ENCODE measurements at regions not wholly inside any gene's neighbourhood (a gene's known extent, or its start where the extent isn't known, plus 50 kb on each side); places are given as distances from the start of the nearest gene placed in this dataset.

DNA sequence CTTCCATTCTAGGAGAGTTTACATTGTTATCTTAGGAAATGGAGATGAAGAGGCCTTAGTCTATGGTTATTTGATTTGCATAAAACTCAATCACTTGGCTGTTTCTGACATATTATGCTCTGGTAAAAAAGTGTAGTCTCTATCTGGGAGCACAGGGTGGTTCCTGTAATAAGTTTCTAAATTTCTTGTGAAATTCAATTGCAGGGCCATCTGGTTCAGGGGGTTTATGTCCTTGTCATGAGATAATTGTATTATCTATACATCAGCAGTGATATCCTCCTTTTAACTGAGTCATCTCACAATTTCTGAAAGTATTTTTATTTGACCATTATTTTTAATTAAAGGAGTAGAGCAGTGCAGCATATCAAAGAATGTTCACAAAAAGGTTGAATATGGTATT, 203.3 kb downstream of the MFSD1 start:
- Histone ChIP-seq H3K36me3 (ENCODE audit: control insufficient read depth in 4 of 4, insufficient read depth in 4 of 4, low read length in 4 of 4) (no peaks in the 10 kb centered on the region), H3K9me3 (ENCODE audit: control insufficient read depth in 4 of 4, insufficient read depth in 3 of 4, low read length in 3 of 4) (no peaks in the 10 kb centered on the region), H3K27ac (ENCODE audit: low read depth in 1 of 2, low read length in 1 of 2) (no peak overlapping the region), H3K4me3 (no peak overlapping the region), H3K27me3 (ENCODE audit: control insufficient read depth in 3 of 3, insufficient read depth in 3 of 3, low read length in 2 of 3) (no peaks in the 10 kb centered on the region), H3K4me1 (ENCODE audit: control insufficient read depth in 5 of 5, insufficient read depth in 5 of 5, low read length in 5 of 5) (no peaks in the 10 kb centered on the region), H3K9ac (ENCODE audit: insufficient read depth in 1 of 2, low read length in 2 of 2) (no peak overlapping the region)
- DNase-seq (no peak), ATAC-seq (ENCODE audit: insufficient read depth, low FRiP score) (no peak)
- TF ChIP-seq, protein P1, sequence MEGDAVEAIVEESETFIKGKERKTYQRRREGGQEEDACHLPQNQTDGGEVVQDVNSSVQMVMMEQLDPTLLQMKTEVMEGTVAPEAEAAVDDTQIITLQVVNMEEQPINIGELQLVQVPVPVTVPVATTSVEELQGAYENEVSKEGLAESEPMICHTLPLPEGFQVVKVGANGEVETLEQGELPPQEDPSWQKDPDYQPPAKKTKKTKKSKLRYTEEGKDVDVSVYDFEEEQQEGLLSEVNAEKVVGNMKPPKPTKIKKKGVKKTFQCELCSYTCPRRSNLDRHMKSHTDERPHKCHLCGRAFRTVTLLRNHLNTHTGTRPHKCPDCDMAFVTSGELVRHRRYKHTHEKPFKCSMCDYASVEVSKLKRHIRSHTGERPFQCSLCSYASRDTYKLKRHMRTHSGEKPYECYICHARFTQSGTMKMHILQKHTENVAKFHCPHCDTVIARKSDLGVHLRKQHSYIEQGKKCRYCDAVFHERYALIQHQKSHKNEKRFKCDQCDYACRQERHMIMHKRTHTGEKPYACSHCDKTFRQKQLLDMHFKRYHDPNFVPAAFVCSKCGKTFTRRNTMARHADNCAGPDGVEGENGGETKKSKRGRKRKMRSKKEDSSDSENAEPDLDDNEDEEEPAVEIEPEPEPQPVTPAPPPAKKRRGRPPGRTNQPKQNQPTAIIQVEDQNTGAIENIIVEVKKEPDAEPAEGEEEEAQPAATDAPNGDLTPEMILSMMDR (IDR thresholded peaks at IDR 0.05; ENCODE audit: control extremely low read depth, extremely low read depth) = no peak

DNA sequence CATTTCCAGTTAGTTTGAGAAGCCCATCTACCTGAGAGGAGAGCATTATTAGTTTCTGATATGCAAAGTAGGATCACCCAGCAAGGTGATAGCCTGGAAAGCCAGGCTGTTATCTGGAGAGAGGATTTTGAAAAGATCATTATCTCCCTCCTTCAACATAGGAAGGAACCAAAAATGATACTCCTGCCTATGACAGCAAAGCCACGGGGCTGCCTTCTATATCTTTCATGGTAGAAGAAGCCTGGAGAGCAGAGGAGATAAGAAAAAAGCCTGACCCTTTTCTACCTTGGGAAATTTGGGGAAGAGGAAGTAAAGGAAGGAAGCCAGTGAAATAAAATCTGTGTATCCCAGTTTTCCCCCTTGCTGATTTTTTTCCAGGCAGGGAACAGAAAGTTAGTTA, 205.5 kb downstream of the MFSD1 start:
- 31 to 36% methylated on average over 1 of the region's 1 CpG for WGBS, 2 donors
- DNase-seq = no peak
- Histone ChIP-seq H3K27ac (ENCODE audit: low read depth in 1 of 2, low read length in 1 of 2) (no peak overlapping the region), H3K4me3 (no peak overlapping the region), H3K4me1 (ENCODE audit: control insufficient read depth in 5 of 5, insufficient read depth in 5 of 5, low read length in 5 of 5) (no peaks in the 10 kb centered on the region), H3K27me3 (ENCODE audit: control insufficient read depth in 3 of 3, insufficient read depth in 3 of 3, low read length in 2 of 3) (no peaks in the 10 kb centered on the region), H3K9me3 (ENCODE audit: control insufficient read depth in 4 of 4, insufficient read depth in 3 of 4, low read length in 3 of 4) (no peaks in the 10 kb centered on the region), H3K36me3 (ENCODE audit: control insufficient read depth in 4 of 4, insufficient read depth in 4 of 4, low read length in 4 of 4) (no peaks in the 10 kb centered on the region), H3K9ac (ENCODE audit: insufficient read depth in 1 of 2, low read length in 2 of 2) (no peak overlapping the region)
- TF ChIP-seq, protein P1 (IDR thresholded peaks at IDR 0.05; ENCODE audit: control extremely low read depth, extremely low read depth) = no peak
- ATAC-seq (ENCODE audit: insufficient read depth, low FRiP score) = no peak

DNA sequence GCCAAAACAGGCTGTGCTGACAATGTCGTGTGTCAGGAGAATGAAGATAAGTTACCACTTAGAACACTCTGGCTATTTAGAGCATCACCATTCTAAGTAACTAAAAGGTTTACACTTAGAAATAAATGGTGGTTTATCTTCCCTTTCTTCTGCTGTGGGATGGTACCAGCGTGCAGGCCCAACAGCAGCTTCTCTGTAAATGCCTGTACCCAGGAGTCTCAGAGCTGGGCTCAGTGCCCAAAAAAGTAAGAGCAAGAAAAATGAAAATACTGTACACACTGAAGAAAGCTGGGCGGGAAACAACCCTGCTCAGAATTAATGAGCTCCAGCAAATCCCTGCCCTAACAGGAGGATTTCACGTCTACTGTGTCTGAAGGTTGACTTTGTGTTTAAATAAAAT, 206.5 kb downstream of the MFSD1 start:
- no peaks in the 10 kb centered on the region for H3K9me3 ChIP-seq (ENCODE audit: control insufficient read depth in 4 of 4, insufficient read depth in 3 of 4, low read length in 3 of 4)
- no peaks in the 10 kb centered on the region for H3K27me3 ChIP-seq (ENCODE audit: control insufficient read depth in 3 of 3, insufficient read depth in 3 of 3, low read length in 2 of 3)
- TF ChIP-seq, protein P1 (IDR thresholded peaks at IDR 0.05; ENCODE audit: control extremely low read depth, extremely low read depth) = no peak
- no peak for ATAC-seq (ENCODE audit: insufficient read depth, low FRiP score)
- no peak overlapping the region for H3K4me3 ChIP-seq
- WGBS, 2 donors = 56% methylated on average over 4 of the region's 4 CpGs
- H3K27ac ChIP-seq (ENCODE audit: low read depth in 1 of 2, low read length in 1 of 2) = no peak overlapping the region
- H3K4me1 ChIP-seq (ENCODE audit: control insufficient read depth in 5 of 5, insufficient read depth in 5 of 5, low read length in 5 of 5) = no peaks in the 10 kb centered on the region
- DNase-seq = no peak
- no peak overlapping the region for H3K9ac ChIP-seq (ENCODE audit: insufficient read depth in 1 of 2, low read length in 2 of 2)
- no peaks in the 10 kb centered on the region for H3K36me3 ChIP-seq (ENCODE audit: control insufficient read depth in 4 of 4, insufficient read depth in 4 of 4, low read length in 4 of 4)

DNA sequence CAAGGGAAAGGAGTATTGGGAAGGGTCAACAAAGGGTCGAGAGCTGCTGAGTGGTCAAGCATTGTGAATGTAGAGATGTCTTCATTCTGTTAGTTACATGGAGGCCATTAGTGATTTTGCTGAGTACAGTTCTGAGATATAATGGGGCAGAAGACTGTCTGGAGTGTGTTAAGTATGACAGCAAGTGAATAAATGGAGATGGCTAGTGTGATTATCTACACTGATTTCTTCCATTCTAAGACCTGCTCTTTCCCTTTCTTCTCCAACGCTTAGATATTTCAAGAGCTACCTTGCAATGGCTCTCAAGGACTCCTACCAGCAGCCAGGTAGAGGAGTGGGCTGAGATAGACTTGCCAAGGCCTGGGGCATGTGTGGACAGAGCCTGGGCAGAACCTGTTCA, 216.5 kb downstream of the MFSD1 start:
- no peak for ATAC-seq (ENCODE audit: insufficient read depth, low FRiP score)
- TF ChIP-seq, protein P1 (IDR thresholded peaks at IDR 0.05; ENCODE audit: control extremely low read depth, extremely low read depth) = no peak
- Histone ChIP-seq H3K9me3 (ENCODE audit: control insufficient read depth in 4 of 4, insufficient read depth in 3 of 4, low read length in 3 of 4) (peaks cover 0 to 13% (median 7%) of the 10 kb centered on the region in 4 donors), H3K27me3 (ENCODE audit: control insufficient read depth in 3 of 3, insufficient read depth in 3 of 3, low read length in 2 of 3) (no peaks in the 10 kb centered on the region), H3K36me3 (ENCODE audit: control insufficient read depth in 4 of 4, insufficient read depth in 4 of 4, low read length in 4 of 4) (no peaks in the 10 kb centered on the region), H3K4me1 (ENCODE audit: control insufficient read depth in 5 of 5, insufficient read depth in 5 of 5, low read length in 5 of 5) (no peaks in the 10 kb centered on the region), H3K4me3 (no peak overlapping the region), H3K9ac (ENCODE audit: insufficient read depth in 1 of 2, low read length in 2 of 2) (no peak overlapping the region), H3K27ac (ENCODE audit: low read depth in 1 of 2, low read length in 1 of 2) (no peak overlapping the region)
- 80 to 86% methylated on average over 2 of the region's 2 CpGs for WGBS, 2 donors
- DNase-seq = no peak
